Thyroid gland (tissue), 4 donors: ENCODE measurements at regions not wholly inside any gene's neighbourhood (a gene's known extent, or its start where the extent isn't known, plus 50 kb on each side); places are given as distances from the start of the nearest gene placed in this dataset.

Source experiments
- DNase-seq, 2 donors: peaks; one replicate each; pipeline ENCODE4 v3.0.0-alpha.2; 2019
- H3K27ac ChIP-seq, 3 donors: fragments of 200-600 bp; sonication (generic); 1 replicate in 2 of 3; 2 replicates in 1 of 3; pipeline ENCODE4 v1.5.1; 2016 to 2019; ENCODE audit warnings: mild to moderate bottlenecking in 1 of 3, moderate library complexity in 1 of 3
- H3K27me3 ChIP-seq: fragments of 200-600 bp; sonication (generic); one replicate; pipeline ENCODE4 v1.5.1; 2019
- H3K36me3 ChIP-seq, 2 donors: fragments of 200-600 bp; sonication (generic); one replicate each; pipeline ENCODE4 v1.5.1; 2016 to 2019
- H3K4me1 ChIP-seq, 2 donors: fragments of 200-600 bp; sonication (generic); one replicate each; pipeline ENCODE4 v1.5.1; 2017 to 2019
- H3K4me3 ChIP-seq, 3 donors: fragments of 200-600 bp; sonication (generic); replicated peaks in 1 of 3; 1 replicate in 2 of 3; 2 replicates in 1 of 3; pipeline ENCODE4 v1.5.1; 2016; ENCODE audit warnings: mild to moderate bottlenecking in 1 of 3
- H3K9me3 ChIP-seq: fragments of 200-600 bp; sonication (generic); one replicate; pipeline ENCODE4 v1.5.1; 2017
- CTCF ChIP-seq, 6 experiments: fragments of 200-600 bp in 3 of 6; fragments of 450-650 bp in 3 of 6; sonication (generic) in 3 of 6; IDR thresholded peaks; one replicate each; pipeline ENCODE4 v1.5.1; 2016 to 2019; ENCODE audit warnings: antibody characterized with exemption in 6 of 6, mild to moderate bottlenecking in 2 of 6, inconsistent platforms in 1 of 6, moderate library complexity in 1 of 6
- POLR2A ChIP-seq, 2 donors: fragments of 450-650 bp; IDR thresholded peaks; one replicate each; pipeline ENCODE4 v1.6.1; 2017; ENCODE audit warnings: antibody characterized with exemption in 2 of 2, mild to moderate bottlenecking in 2 of 2, moderate library complexity in 1 of 2
- WGBS, 2 donors: methylation state at CpG; one replicate each; pipeline ENCODE4 v1.1.5; 2017; 5-methylcytosine and 5-hydroxymethylcytosine counted together
- intact Hi-C: fragments of 100-400 bp; cut with DNase I; formaldehyde crosslinking; loops from one replicate; pipeline ENCODE4 v1.15.1; 2023

- H3K27me3 ChIP-seq = peaks cover 17% of the 10 kb centered on the region
- intact Hi-C loops = loop anchor here (5.0 to 10.0 kb wide), 4 partner anchors 475 to 933 kb away; partner anchors contain the start of gene PLXNA1
Measured at GRCh38 chr3:127459891-127460290, 130.6 kb downstream of the TPRA1 start.

GRCh38 chr3:127458696-127459604 is 131.6 kb downstream of the TPRA1 start:
- no peak overlapping the region for H3K27ac ChIP-seq
- H3K4me1 ChIP-seq = peaks cover 4 to 22% of the 10 kb centered on the region in 2 donors
- TF ChIP-seq POLR2A (IDR thresholded peaks at IDR 0.05) (no peak), CTCF (IDR thresholded peaks at IDR 0.05) (no peak)
- H3K9me3 ChIP-seq = no peaks in the 10 kb centered on the region
- peaks cover 17% of the 10 kb centered on the region for H3K27me3 ChIP-seq
- no peaks in the 10 kb centered on the region for H3K36me3 ChIP-seq
- H3K4me3 ChIP-seq = no peak overlapping the region
- intact Hi-C loops = loop anchor here (5.0 to 10.0 kb wide), 4 partner anchors 474 to 932 kb away; partner anchors contain the start of gene PLXNA1
- 26 to 41% methylated on average over 20 of the region's 20 CpGs for WGBS, 2 donors
- peak; percentile 13 to 20 for DNase-seq

More at GRCh38 chr3:127459891-127460290, 130.6 kb downstream of the TPRA1 start:
- no peaks in the 10 kb centered on the region for H3K9me3 ChIP-seq
- WGBS, 2 donors = 65 to 66% methylated on average over 2 to 3 of the region's 3 CpGs
- peaks cover 4 to 22% of the 10 kb centered on the region in 2 donors for H3K4me1 ChIP-seq
- no peak overlapping the region for H3K4me3 ChIP-seq
- no peak for TF ChIP-seq POLR2A (IDR thresholded peaks at IDR 0.05)
- no peak for TF ChIP-seq CTCF (IDR thresholded peaks at IDR 0.05)
- no peak for DNase-seq
- H3K27ac ChIP-seq = no peak overlapping the region
- no peaks in the 10 kb centered on the region for H3K36me3 ChIP-seq

- H3K27ac ChIP-seq = no peak overlapping the region
- intact Hi-C loops = loop anchor here (5.0 to 10.0 kb wide), 4 partner anchors 473 to 930 kb away; partner anchors contain the start of gene PLXNA1
- H3K9me3 ChIP-seq = no peaks in the 10 kb centered on the region
- peaks cover 4 to 22% of the 10 kb centered on the region in 2 donors for H3K4me1 ChIP-seq
- DNase-seq = no peak
- no peaks in the 10 kb centered on the region for H3K36me3 ChIP-seq
- TF ChIP-seq CTCF (IDR thresholded peaks at IDR 0.05) (no peak), POLR2A (IDR thresholded peaks at IDR 0.05) (no peak)
- H3K27me3 ChIP-seq = peaks cover 17% of the 10 kb centered on the region
- WGBS, 2 donors = 62 to 63% methylated on average over 6 of the region's 6 CpGs
- H3K4me3 ChIP-seq = no peak overlapping the region
Measured at GRCh38 chr3:127457546-127458145, 132.9 kb downstream of the TPRA1 start.

- no peak for TF ChIP-seq POLR2A (IDR thresholded peaks at IDR 0.05)
- TF ChIP-seq CTCF (IDR thresholded peaks at IDR 0.05) = no peak
- peaks cover 4 to 22% of the 10 kb centered on the region in 2 donors for H3K4me1 ChIP-seq
- 3% methylated on average over 18 to 24 of the region's 27 CpGs for WGBS, 2 donors
- H3K27ac ChIP-seq = no peak overlapping the region
- peaks cover 17% of the 10 kb centered on the region for H3K27me3 ChIP-seq
- DNase-seq = peak; percentile 13 to 26
- no peaks in the 10 kb centered on the region for H3K9me3 ChIP-seq
- H3K36me3 ChIP-seq = no peaks in the 10 kb centered on the region
- no peak overlapping the region for H3K4me3 ChIP-seq
- intact Hi-C loops = loop anchor here (5.0 to 10.0 kb wide), 4 partner anchors 472 to 930 kb away; partner anchors contain the start of gene PLXNA1
Measured at GRCh38 chr3:127457094-127457475, 133.4 kb downstream of the TPRA1 start.
